ENCODE measurements at regions not wholly inside any gene's neighbourhood (a gene's known extent, or its start where the extent isn't known, plus 50 kb on each side); places are given as distances from the start of the nearest gene placed in this dataset.

- no peak for DNase-seq
Observed at GRCh38 chr2:33788044-33788443, 188.9 kb upstream of the FAM98A start.

- no peak for DNase-seq
Observed at GRCh38 chr2:33786881-33787280, 187.8 kb upstream of the FAM98A start.

- DNase-seq = no peak
Observed at GRCh38 chr2:33785201-33786106, 186.4 kb upstream of the FAM98A start.

- DNase-seq = no peak
Observed at GRCh38 chr2:33784488-33784887, 185.4 kb upstream of the FAM98A start.

- no peak for DNase-seq
Observed at GRCh38 chr2:33782395-33783230, 183.5 kb upstream of the FAM98A start.

GRCh38 chr2:33777786-33778185 lies 178.7 kb upstream of the FAM98A start:
- no peak for DNase-seq

GRCh38 chr2:33775306-33775705 lies 176.2 kb upstream of the FAM98A start:
- DNase-seq = no peak

- DNase-seq = no peak
Observed at GRCh38 chr2:33770023-33770422, 170.9 kb upstream of the FAM98A start.

- no peak for DNase-seq
Observed at GRCh38 chr2:33766175-33766574, 167.1 kb upstream of the FAM98A start.

- DNase-seq = peak; percentile 2
Observed at GRCh38 chr2:33765122-33765521, 166.0 kb upstream of the FAM98A start.

- DNase-seq = no peak
Observed at GRCh38 chr2:33764551-33764950, 165.5 kb upstream of the FAM98A start.

- peak; percentile 41 for DNase-seq
Observed at GRCh38 chr2:33763671-33764310, 164.7 kb upstream of the FAM98A start.

- no peak for DNase-seq
Observed at GRCh38 chr2:33762636-33763035, 163.5 kb upstream of the FAM98A start.

- no peak for DNase-seq
Observed at GRCh38 chr2:33746208-33746800, 147.2 kb upstream of the FAM98A start.

GRCh38 chr2:33735096-33735495 lies 136.0 kb upstream of the FAM98A start:
- DNase-seq = peak; percentile 66

- no peak for DNase-seq
Observed at GRCh38 chr2:33730804-33731203, 131.7 kb upstream of the FAM98A start.

- DNase-seq = no peak
Observed at GRCh38 chr2:33730193-33730592, 131.1 kb upstream of the FAM98A start.

- DNase-seq = no peak
Observed at GRCh38 chr2:33729353-33729752, 130.3 kb upstream of the FAM98A start.

GRCh38 chr2:33728106-33728505 lies 129.0 kb upstream of the FAM98A start:
- DNase-seq = no peak

- DNase-seq = no peak
Observed at GRCh38 chr2:33727361-33728032, 128.4 kb upstream of the FAM98A start.

- DNase-seq = no peak
Observed at GRCh38 chr2:33726415-33726814, 127.3 kb upstream of the FAM98A start.

- DNase-seq = no peak
Observed at GRCh38 chr2:33723329-33723728, 124.2 kb upstream of the FAM98A start.
